KOPT-K1 (cell line): ENCODE measurements at regions not wholly inside any gene's neighbourhood (a gene's known extent, or its start where the extent isn't known, plus 50 kb on each side); places are given as distances from the start of the nearest gene placed in this dataset.

Experiments
- H3K27ac ChIP-seq: fragments of 200-600 bp; sonication (generic); 2 replicates; pipeline ENCODE4 v1.5.1; 2016; ENCODE audit warnings: antibody characterized with exemption, mild to moderate bottlenecking, low read depth, low read length; ENCODE audit not compliant: poor library complexity, severe bottlenecking
- H3K36me3 ChIP-seq: fragments of 200-600 bp; sonication (generic); 2 replicates; pipeline ENCODE4 v1.5.1; 2017; ENCODE audit warnings: antibody characterized with exemption, mild to moderate bottlenecking, low read length, moderate library complexity; ENCODE audit not compliant: insufficient read depth
- H3K9me3 ChIP-seq: fragments of 200-600 bp; sonication (generic); 2 replicates; pipeline ENCODE4 v1.5.1; 2017; ENCODE audit warnings: antibody characterized with exemption, low read length, mild to moderate bottlenecking; ENCODE audit not compliant: insufficient read depth, poor library complexity, severe bottlenecking

DNA sequence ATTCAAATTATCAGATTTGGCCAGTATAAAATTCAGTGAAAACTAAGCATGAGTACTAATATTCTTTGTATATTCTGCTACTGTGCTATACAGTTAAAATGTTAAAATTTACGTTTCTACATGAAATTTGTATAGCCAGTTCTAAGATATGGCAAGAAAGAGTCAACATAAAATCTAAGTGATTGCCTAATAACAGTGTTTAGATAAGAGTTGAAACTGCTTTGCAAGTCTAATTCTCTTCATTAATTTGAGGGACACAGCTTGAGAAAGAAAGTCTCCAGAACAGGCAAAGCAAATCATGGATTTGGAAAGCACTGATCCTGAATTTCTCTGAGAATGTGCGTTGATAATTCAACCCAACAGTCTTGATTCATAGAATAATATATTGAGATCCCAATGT is 630.9 kb upstream of the USP24 start:
- Histone ChIP-seq H3K36me3 (no peaks in the 10 kb centered on the region), H3K27ac (no peak overlapping the region), H3K9me3 (no peaks in the 10 kb centered on the region)

DNA sequence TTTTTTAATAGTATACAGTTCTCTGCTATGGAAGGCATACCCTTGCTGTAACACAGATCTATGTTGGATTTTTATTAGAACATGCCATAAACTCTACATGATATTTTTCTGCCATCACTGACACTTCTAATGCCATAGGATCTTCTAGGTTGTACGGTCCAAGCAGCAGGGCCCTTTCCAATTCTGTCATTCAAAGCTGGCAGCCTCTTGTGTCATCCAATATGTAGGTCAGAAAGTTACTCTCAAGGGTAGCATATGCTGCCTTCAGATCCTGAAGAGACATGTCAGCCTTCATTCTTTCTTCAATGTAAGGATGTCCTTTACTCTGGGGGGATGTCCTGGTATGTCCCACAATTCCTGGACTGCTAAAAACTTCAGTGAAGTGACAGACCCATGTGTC is 629.2 kb upstream of the USP24 start:
- H3K27ac ChIP-seq = no peak overlapping the region
- no peaks in the 10 kb centered on the region for H3K9me3 ChIP-seq
- H3K36me3 ChIP-seq = no peaks in the 10 kb centered on the region

GRCh38 chr1:55839626-55840025 is 624.5 kb upstream of the USP24 start:
- Histone ChIP-seq H3K36me3 (no peaks in the 10 kb centered on the region), H3K9me3 (no peaks in the 10 kb centered on the region), H3K27ac (no peak overlapping the region)

DNA sequence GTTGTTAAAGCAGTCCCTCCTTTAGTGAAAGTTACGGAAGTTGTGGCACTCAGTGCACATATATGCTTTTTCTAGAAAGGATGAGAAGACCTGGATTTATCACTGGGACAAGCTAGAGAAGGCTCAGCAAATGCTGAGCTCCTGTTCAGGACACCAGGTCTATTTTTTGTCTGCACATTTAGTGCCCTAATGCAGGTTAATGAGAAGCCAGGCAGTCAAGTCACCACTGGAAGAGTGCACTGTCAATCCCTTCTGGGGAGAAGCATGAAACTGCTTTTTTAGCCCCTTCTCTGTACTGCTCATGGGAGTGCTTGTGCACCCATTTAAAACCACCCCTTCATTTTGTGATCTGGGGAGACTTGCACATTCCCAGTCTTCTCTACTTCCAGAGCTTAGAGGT is 624.1 kb upstream of the USP24 start:
- no peaks in the 10 kb centered on the region for H3K9me3 ChIP-seq
- H3K27ac ChIP-seq = no peak overlapping the region
- H3K36me3 ChIP-seq = no peaks in the 10 kb centered on the region

DNA sequence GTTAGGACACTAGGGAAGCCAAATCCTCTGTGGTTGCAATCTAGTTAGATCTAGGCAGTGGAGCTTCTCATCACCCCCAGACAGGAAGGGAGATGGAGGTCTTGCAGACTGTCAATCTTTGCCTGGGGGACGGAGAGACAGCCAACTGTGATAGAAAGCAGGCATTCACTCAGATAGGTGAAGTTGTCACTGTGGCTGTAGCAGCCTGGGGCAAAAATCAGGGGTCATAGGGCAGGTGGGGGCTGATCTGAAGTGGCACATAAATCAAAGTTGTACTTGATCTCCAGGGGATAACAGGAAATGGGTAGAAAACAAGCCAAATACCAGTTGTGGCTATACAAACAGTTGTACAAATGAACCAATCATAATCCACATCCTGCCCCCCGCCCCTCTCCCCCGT is 620.9 kb upstream of the USP24 start:
- H3K27ac ChIP-seq = no peak overlapping the region
- H3K9me3 ChIP-seq = no peaks in the 10 kb centered on the region
- H3K36me3 ChIP-seq = no peaks in the 10 kb centered on the region

DNA sequence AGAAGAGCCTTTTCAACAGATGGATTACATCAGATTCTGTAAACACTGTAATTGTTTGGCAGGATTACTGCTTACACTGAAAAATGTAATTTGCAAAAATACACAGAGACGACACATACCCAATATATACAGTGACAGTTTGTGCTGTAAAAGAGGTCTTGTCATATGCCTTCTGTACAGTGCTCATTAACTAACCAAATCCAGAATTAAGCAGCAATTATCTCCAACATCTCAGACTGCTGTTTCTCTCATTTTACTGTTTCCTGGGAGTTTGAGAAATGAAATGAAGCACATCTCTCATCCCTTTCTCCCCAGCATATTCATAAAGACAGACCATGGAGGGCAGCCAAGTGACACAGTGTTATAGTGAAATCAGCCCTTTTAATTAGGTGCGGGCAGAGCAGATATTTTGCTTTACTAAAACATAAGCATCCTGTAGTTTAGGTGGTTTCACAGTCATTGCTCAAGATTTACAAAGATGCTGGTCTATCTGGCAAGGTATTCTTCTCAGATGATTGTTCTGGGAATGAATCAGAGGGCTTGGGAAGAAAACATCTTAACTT is 618.4 kb upstream of the USP24 start:
- Histone ChIP-seq H3K27ac (no peak overlapping the region), H3K9me3 (no peaks in the 10 kb centered on the region), H3K36me3 (no peaks in the 10 kb centered on the region)

- no peaks in the 10 kb centered on the region for H3K36me3 ChIP-seq
- no peak overlapping the region for H3K27ac ChIP-seq
- no peaks in the 10 kb centered on the region for H3K9me3 ChIP-seq
Observed at GRCh38 chr1:55831759-55832158, 616.6 kb upstream of the USP24 start.

- Histone ChIP-seq H3K27ac (no peak overlapping the region), H3K36me3 (no peaks in the 10 kb centered on the region), H3K9me3 (no peaks in the 10 kb centered on the region)
Observed at GRCh38 chr1:55828044-55828443, 612.9 kb upstream of the USP24 start.

DNA sequence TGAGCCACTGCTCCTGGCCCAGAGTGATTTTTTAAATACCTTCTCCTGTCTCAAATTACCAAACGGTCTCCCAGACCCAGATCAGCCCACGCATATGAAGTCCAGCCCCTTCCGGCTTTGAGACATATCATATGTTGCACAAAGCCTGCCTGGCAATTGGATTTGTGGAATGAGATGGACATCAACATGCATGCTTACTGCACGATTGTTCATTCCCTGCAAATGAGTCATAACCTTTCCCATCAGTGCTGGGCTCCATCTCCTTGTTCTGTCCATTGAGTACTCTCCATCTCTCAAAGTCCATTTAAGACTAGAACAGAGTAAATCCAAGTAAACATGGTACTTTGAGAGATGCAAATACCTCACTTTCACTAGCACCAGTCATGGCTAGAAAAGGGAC is 612.2 kb upstream of the USP24 start:
- Histone ChIP-seq H3K27ac (no peak overlapping the region), H3K9me3 (no peaks in the 10 kb centered on the region), H3K36me3 (no peaks in the 10 kb centered on the region)

DNA sequence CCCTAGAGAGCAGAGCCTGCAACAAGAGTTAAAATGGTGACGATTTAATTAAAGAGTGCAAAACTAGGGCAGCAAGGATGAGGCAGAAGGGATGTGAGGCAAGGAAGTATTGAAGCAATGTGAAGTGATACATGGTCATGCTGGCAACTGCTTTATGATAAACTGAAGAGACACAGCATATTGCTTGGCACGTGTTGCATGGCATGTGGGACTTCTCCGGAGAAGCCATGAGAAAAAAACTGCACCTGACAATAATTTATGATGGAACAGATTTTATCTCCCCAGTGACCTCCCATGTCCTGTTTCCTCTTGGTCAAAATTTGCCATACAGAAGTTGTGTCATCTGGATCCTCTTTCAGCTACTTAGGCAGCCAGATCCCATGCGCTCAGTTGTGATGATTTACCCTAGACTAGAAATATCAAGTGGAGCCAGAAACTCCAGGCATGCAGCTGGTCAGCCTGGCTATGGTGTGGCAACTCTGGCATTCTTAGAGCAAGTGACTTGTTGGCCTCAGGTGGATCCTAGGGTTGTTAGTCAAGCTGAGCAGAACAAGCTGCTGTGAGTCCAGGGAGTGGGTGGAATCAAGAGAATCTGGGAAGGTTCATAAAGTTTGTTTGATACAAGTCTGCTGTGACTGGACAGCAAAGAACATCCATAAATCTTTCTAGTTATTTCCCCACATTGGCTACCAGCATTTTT is 611.4 kb upstream of the USP24 start:
- no peaks in the 10 kb centered on the region for H3K9me3 ChIP-seq
- no peaks in the 10 kb centered on the region for H3K36me3 ChIP-seq
- H3K27ac ChIP-seq = no peak overlapping the region

DNA sequence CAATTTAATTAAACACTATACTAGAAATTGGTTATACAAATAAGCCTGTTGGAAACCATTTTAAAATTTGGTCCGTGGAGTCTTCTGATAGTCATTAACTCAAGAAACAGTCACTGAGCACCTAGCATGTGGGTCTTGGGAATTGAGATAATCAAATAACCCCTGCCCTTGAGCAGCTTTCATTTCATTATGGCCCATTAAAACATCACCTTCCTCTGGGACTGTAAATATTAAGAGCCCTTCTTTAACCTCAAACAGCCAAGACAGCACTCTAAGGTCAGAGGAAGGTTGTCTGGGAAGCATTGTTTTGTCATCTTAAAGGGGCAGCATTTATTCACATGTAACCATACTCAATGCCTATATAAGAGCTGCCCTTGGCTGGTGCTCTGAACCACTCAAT is 610.3 kb upstream of the USP24 start:
- Histone ChIP-seq H3K9me3 (no peaks in the 10 kb centered on the region), H3K27ac (no peak overlapping the region), H3K36me3 (no peaks in the 10 kb centered on the region)

- Histone ChIP-seq H3K9me3 (no peaks in the 10 kb centered on the region), H3K27ac (no peak overlapping the region), H3K36me3 (no peaks in the 10 kb centered on the region)
Observed at GRCh38 chr1:55824251-55824640, 609.1 kb upstream of the USP24 start.

- Histone ChIP-seq H3K36me3 (no peaks in the 10 kb centered on the region), H3K9me3 (no peaks in the 10 kb centered on the region), H3K27ac (no peak overlapping the region)
Observed at GRCh38 chr1:55823541-55824250, 608.5 kb upstream of the USP24 start.

DNA sequence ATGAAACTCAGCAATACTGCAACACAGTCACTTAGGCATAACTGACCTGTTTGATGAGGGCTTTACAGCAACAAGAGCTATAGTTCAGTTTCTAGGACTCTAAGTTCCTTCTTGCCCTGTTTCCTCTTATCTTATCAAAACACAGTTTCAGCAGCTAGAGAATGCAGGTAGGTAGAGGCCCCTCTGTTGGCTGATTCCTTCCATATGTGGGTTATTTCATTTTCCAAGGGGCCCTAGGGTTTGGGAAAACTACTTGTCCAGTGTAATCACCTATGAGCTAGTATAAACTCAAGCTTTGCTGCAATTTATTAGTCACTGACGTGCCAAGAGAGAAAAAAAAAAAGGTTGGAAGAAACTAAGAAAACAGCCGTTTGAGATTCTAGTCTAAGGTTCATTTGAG is 607.7 kb upstream of the USP24 start:
- Histone ChIP-seq H3K9me3 (no peaks in the 10 kb centered on the region), H3K27ac (no peak overlapping the region), H3K36me3 (no peaks in the 10 kb centered on the region)

DNA sequence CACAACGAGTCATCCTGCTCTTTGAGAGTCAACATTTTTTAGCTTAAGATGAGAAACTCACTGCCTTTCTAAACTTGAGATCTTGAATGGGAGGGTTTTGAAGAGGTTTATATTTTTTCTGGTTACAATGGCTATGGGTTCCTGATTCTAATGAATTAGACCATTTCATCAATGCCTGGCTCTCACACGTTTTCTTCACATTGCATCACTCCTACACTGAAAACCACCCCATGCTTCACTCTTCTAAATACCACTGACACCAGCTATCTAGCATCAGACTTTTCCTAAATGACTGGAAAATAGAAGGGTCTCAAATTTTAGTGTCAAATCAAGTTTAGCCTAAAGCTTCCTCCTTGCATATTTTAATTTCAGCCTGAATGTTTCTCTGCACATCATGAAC is 606.1 kb upstream of the USP24 start:
- H3K27ac ChIP-seq = no peak overlapping the region
- no peaks in the 10 kb centered on the region for H3K36me3 ChIP-seq
- H3K9me3 ChIP-seq = no peaks in the 10 kb centered on the region

- no peak overlapping the region for H3K27ac ChIP-seq
- H3K9me3 ChIP-seq = no peaks in the 10 kb centered on the region
- H3K36me3 ChIP-seq = no peaks in the 10 kb centered on the region
Observed at GRCh38 chr1:55820501-55820900, 605.3 kb upstream of the USP24 start.
